GM13976 (cell line): ENCODE measurements at regions not wholly inside any gene's neighbourhood (a gene's known extent, or its start where the extent isn't known, plus 50 kb on each side); places are given as distances from the start of the nearest gene placed in this dataset.

Experiments used
- DNase-seq: peaks from one replicate; pipeline ENCODE4 v3.0.0; 2012; ENCODE audit warnings: low spot score
- in situ Hi-C: fragments of 300-500 bp; cut with MboI; formaldehyde crosslinking; loops from one replicate; pipeline ENCODE4 v1.12.0; 2022; ENCODE audit warnings: low sequenced_read_pairs, mixed read lengths, inconsistent platforms; ENCODE audit not compliant: unreplicated experiment
- TF ChIP-seq, protein P1 (sequence below): IDR thresholded peaks from 2 replicates; pipeline ENCODE4 v1.5.1; 2012; ENCODE audit warnings: borderline replicate concordance, mild to moderate bottlenecking; ENCODE audit not compliant: insufficient read depth; ENCODE audit errors: extremely low read depth, missing control alignments, control extremely low read depth

DNA sequence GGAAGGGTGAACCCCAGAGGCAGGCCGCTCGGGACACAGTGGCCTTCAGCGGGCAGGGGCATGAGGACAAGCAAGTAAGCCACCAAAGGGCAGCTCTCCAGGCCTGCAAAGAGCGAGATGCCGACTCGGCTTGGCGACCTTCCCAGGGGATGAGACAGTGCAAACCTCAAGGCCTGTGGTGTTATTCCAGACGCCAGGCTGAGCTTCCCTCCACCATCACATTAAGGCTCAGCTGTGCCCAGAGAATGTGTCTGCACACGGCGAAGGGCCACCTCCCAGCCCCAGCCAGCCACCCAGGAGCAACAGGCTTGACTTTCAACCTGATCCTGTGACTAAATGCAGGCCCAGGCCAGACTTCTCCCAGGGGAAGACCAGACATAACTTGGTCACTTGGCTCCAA is 251.4 kb downstream of the SOX9 start:
- no peak for DNase-seq
- in situ Hi-C loops = no loop called here
- TF ChIP-seq, protein P1, sequence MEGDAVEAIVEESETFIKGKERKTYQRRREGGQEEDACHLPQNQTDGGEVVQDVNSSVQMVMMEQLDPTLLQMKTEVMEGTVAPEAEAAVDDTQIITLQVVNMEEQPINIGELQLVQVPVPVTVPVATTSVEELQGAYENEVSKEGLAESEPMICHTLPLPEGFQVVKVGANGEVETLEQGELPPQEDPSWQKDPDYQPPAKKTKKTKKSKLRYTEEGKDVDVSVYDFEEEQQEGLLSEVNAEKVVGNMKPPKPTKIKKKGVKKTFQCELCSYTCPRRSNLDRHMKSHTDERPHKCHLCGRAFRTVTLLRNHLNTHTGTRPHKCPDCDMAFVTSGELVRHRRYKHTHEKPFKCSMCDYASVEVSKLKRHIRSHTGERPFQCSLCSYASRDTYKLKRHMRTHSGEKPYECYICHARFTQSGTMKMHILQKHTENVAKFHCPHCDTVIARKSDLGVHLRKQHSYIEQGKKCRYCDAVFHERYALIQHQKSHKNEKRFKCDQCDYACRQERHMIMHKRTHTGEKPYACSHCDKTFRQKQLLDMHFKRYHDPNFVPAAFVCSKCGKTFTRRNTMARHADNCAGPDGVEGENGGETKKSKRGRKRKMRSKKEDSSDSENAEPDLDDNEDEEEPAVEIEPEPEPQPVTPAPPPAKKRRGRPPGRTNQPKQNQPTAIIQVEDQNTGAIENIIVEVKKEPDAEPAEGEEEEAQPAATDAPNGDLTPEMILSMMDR = no peak

GRCh38 chr17:72373910-72374741 is 253.3 kb downstream of the SOX9 start:
- TF ChIP-seq, protein P1 = no peak
- DNase-seq = no peak
- in situ Hi-C loops = no loop called here

- in situ Hi-C loops = no loop called here
Measured at GRCh38 chr17:72376526-72377345, 255.9 kb downstream of the SOX9 start.

GRCh38 chr17:72378414-72379390 is 257.9 kb downstream of the SOX9 start:
- no peak for DNase-seq
- in situ Hi-C loops = no loop called here
- TF ChIP-seq, protein P1 = no peak

More at GRCh38 chr17:72376526-72377345, 255.9 kb downstream of the SOX9 start:
- TF ChIP-seq, protein P1 = no peak
- DNase-seq = no peak

DNA sequence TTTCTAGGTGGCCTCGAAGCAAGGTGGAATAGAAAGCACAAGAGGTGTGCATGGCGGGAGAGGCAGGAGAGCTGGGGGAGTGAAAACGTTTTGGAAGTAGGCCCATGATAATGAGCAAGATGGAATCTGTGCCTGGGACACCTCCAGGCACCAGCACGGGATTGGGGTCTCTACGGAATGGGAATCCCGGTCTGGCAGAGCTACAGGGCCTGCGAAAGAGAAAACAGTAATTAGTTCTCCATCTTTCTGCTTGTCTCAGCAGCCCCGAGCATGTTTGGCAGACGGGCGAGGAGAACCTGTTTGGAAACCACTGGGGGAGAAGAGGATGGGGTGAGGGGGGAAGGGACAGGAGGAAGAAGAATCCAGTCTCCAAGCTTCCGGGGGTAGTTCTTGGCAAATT is 258.7 kb downstream of the SOX9 start:
- in situ Hi-C loops = no loop called here
- TF ChIP-seq, protein P1 = no peak
- no peak for DNase-seq

DNA sequence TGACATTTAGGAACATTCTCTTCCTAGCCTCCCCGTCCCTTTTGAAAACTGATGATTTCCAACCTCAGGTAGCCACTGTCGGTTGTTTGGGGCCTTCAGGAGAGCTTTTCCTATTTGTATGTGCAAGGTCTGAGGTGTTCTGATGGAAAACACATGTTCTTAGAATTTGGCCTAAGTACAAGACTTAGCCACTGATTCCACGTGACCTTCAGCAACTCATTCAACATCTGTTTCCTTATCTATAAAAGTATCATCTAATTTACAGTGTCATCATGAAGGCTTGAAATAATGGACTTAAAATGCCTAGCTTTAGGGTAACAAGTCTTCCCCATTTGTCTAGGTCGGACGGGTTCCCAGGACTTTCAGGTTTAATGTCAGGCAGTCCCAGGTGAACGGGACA is 259.3 kb downstream of the SOX9 start:
- TF ChIP-seq, protein P1 = no peak
- in situ Hi-C loops = no loop called here
- no peak for DNase-seq
